ENCODE measurements at regions not wholly inside any gene's neighbourhood (a gene's known extent, or its start where the extent isn't known, plus 50 kb on each side); places are given as distances from the start of the nearest gene placed in this dataset.

- BruUV-seq (replicated peaks): no TSS peak
- Histone ChIP-seq H3K14ac (replicated peaks; ENCODE audit: low read depth, low read length) (no peak overlapping the region), H3K56ac (ENCODE audit: extremely low read depth, insufficient read depth, low read length) (no peak overlapping the region), H3K4me3 (ENCODE audit: insufficient read depth, low read depth, low read length) (no peak overlapping the region), H2AFZ (replicated peaks; ENCODE audit: low read length, poor library complexity) (no peak overlapping the region), H4K8ac (ENCODE audit: low read depth in 2 of 2, low read length in 2 of 2) (no peak overlapping the region), H3K27me3 (ENCODE audit: control insufficient read depth, insufficient read depth, low read length) (no peaks in the 10 kb centered on the region), H3K4ac (ENCODE audit: low read depth, low read length) (no peak overlapping the region), H2BK120ac (ENCODE audit: low read depth, low read length) (no peak overlapping the region), H3K79me1 (ENCODE audit: low read depth in 1 of 2, low read length in 2 of 2) (no peaks in the 10 kb centered on the region), H2BK5ac (ENCODE audit: low read depth, low read length, poor library complexity, severe bottlenecking) (no peak overlapping the region), H4K20me1 (ENCODE audit: insufficient read depth, low read length) (no peaks in the 10 kb centered on the region), H3K9me1 (ENCODE audit: insufficient read depth, low read length) (no peaks in the 10 kb centered on the region), H3K9ac (ENCODE audit: low read depth, low read length) (no peak overlapping the region), H3K4me1 (ENCODE audit: control insufficient read depth, insufficient read depth, low read length) (no peaks in the 10 kb centered on the region), H2BK20ac (ENCODE audit: low read depth, low read length) (no peak overlapping the region), H4K91ac (ENCODE audit: insufficient read depth, low read depth, low read length) (no peak overlapping the region), H3K23ac (ENCODE audit: low read depth, low read length) (no peak overlapping the region), H3K36me3 (ENCODE audit: control insufficient read depth, insufficient read depth, low read length) (no peaks in the 10 kb centered on the region), H2BK15ac (ENCODE audit: low read depth, low read length) (no peak overlapping the region), H4K5ac (ENCODE audit: low read depth, low read length) (no peak overlapping the region), H3K9me3 (ENCODE audit: control insufficient read depth, insufficient read depth, low read length) (no peaks in the 10 kb centered on the region), H3K18ac (ENCODE audit: low read depth, low read length) (no peak overlapping the region), H3K27ac (ENCODE audit: insufficient read depth, low read length) (no peak overlapping the region), H2AK5ac (ENCODE audit: low read depth, low read length) (no peak overlapping the region), H2AK9ac (replicated peaks; ENCODE audit: low read depth, low read length, poor library complexity) (no peak overlapping the region), H3K4me2 (ENCODE audit: low read depth, low read length) (no peak overlapping the region)
- ATAC-seq (ENCODE audit: low read depth): no peak
- dilution Hi-C loops (cut with HindIII; ENCODE audit: low sequenced_read_pairs, unreplicated experiment) (no loop called here), in situ Hi-C loops (cut with MboI; ENCODE audit: low sequenced_read_pairs) (no loop called here), intact Hi-C loops (cut with micrococcal nuclease) (no loop called here)
- DNase-seq: no peak
- TF ChIP-seq SMC3 (IDR thresholded peaks at IDR 0.05; ENCODE audit: low read depth, low read length) (no peak), CEBPB (IDR thresholded peaks at IDR 0.05; ENCODE audit: low read depth, low read length) (no peak), USF2 (IDR thresholded peaks at IDR 0.05; ENCODE audit: low read depth, low read length) (no peak), RAD21 (IDR thresholded peaks at IDR 0.05; ENCODE audit: low read length) (no peak)
- TF ChIP-seq, protein P1, sequence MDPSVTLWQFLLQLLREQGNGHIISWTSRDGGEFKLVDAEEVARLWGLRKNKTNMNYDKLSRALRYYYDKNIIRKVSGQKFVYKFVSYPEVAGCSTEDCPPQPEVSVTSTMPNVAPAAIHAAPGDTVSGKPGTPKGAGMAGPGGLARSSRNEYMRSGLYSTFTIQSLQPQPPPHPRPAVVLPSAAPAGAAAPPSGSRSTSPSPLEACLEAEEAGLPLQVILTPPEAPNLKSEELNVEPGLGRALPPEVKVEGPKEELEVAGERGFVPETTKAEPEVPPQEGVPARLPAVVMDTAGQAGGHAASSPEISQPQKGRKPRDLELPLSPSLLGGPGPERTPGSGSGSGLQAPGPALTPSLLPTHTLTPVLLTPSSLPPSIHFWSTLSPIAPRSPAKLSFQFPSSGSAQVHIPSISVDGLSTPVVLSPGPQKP (IDR thresholded peaks at IDR 0.05; ENCODE audit: borderline replicate concordance, low read depth, low read length): no peak
- TF ChIP-seq, protein P2, sequence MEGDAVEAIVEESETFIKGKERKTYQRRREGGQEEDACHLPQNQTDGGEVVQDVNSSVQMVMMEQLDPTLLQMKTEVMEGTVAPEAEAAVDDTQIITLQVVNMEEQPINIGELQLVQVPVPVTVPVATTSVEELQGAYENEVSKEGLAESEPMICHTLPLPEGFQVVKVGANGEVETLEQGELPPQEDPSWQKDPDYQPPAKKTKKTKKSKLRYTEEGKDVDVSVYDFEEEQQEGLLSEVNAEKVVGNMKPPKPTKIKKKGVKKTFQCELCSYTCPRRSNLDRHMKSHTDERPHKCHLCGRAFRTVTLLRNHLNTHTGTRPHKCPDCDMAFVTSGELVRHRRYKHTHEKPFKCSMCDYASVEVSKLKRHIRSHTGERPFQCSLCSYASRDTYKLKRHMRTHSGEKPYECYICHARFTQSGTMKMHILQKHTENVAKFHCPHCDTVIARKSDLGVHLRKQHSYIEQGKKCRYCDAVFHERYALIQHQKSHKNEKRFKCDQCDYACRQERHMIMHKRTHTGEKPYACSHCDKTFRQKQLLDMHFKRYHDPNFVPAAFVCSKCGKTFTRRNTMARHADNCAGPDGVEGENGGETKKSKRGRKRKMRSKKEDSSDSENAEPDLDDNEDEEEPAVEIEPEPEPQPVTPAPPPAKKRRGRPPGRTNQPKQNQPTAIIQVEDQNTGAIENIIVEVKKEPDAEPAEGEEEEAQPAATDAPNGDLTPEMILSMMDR (conservative IDR thresholded peaks at IDR 0.05; ENCODE audit: low read depth, low read length): no peak
- POLR2A ChIA-PET (ENCODE audit: unreplicated experiment): no interaction called here
- 11% methylated on average over 2 of the region's 5 CpGs; no CpG with 5 or more reads in 1 of the 2 experiments for WGBS, 2 experiments (ENCODE audit: extremely low coverage in 2 of 2, insufficient read length in 1 of 2)
- CTCF ChIA-PET: interaction anchor here (0.5 kb wide), 1 partner anchor 712 kb away, joined by 4 read pairs; no protein-coding TSS in a partner anchor
Measured at GRCh38 chr6:40334496-40335270, 252.5 kb downstream of the LRFN2 start.

Measured in IMR-90 (cell line).